ENCODE measurements at regions not wholly inside any gene's neighbourhood (a gene's known extent, or its start where the extent isn't known, plus 50 kb on each side); places are given as distances from the start of the nearest gene placed in this dataset.

GRCh38 chr5:102581011-102581410, 82.2 kb upstream of the SLCO6A1 start (continued):
- TF ChIP-seq ETS1 (IDR thresholded peaks at IDR 0.05) (no peak), ZNF462 (CRISPR knock-in tag; IDR thresholded peaks at IDR 0.05) (no peak), EZH2 (IDR thresholded peaks at IDR 0.05; ENCODE audit: low read depth, unreplicated experiment) (no peak)

- no peaks in the 10 kb centered on the region for H3K9me3 Mint-ChIP-seq
- H3K4me1 Mint-ChIP-seq: peaks cover 7% of the 10 kb centered on the region
- Histone ChIP-seq H3K27ac (ENCODE audit: low read depth) (no peak overlapping the region), H3K36me3 (ENCODE audit: insufficient read depth) (no peaks in the 10 kb centered on the region), H3K4me1 (ENCODE audit: insufficient read depth) (no peaks in the 10 kb centered on the region; the same call in 1 of the 2 replicates), H3K4me2 (no peak overlapping the region), H3K27me3 (ENCODE audit: insufficient read depth) (no peaks in the 10 kb centered on the region), H4K20me1 (replicated peaks; ENCODE audit: insufficient read depth) (no peaks in the 10 kb centered on the region), H3K79me2 (replicated peaks; ENCODE audit: insufficient read depth) (no peaks in the 10 kb centered on the region), H3K9me2 (ENCODE audit: insufficient read depth) (no peaks in the 10 kb centered on the region), H3K4me3 (no peak overlapping the region), H2AFZ (no peak overlapping the region), H3F3A (replicated peaks; ENCODE audit: low read depth) (no peaks in the 10 kb centered on the region)
- H3K27ac Mint-ChIP-seq: no peak overlapping the region
- H3K27me3 Mint-ChIP-seq (ENCODE audit: insufficient read depth, low read depth, poor library complexity): peaks cover 1% of the 10 kb centered on the region
- ATAC-seq (no peak), DNase-seq (ENCODE audit: low spot score) (no peak)
- H3K36me3 Mint-ChIP-seq (ENCODE audit: low read depth): no peaks in the 10 kb centered on the region
- no peak overlapping the region for H3K4me3 Mint-ChIP-seq
- no peak for TF ChIP-seq CTCF (conservative IDR thresholded peaks at IDR 0.05; ENCODE audit: low read depth in 2 of 2)
- TF ChIP-seq NANOG (IDR thresholded peaks at IDR 0.05; ENCODE audit: borderline replicate concordance): no peak
- no peak for TF ChIP-seq ETS1 (IDR thresholded peaks at IDR 0.05)
- TF ChIP-seq POLR2AphosphoS5 (IDR thresholded peaks at IDR 0.05; ENCODE audit: low read depth): no peak
These were observed 83.9 kb upstream of the SLCO6A1 start for GRCh38 chr5:102582696-102583095.
